Amniotic stem cell (primary cell): ENCODE measurements at regions not wholly inside any gene's neighbourhood (a gene's known extent, or its start where the extent isn't known, plus 50 kb on each side); places are given as distances from the start of the nearest gene placed in this dataset.
"Not testable (repeated sequence)": the region's sequence is repeated elsewhere in the genome, so short reads cannot be mapped to it uniquely, and the experiment has no call there.

Source experiments
- DNase-seq: peaks from one replicate; lab custom pipeline; 2025; lab: John Stamatoyannopoulos, UW

DNA sequence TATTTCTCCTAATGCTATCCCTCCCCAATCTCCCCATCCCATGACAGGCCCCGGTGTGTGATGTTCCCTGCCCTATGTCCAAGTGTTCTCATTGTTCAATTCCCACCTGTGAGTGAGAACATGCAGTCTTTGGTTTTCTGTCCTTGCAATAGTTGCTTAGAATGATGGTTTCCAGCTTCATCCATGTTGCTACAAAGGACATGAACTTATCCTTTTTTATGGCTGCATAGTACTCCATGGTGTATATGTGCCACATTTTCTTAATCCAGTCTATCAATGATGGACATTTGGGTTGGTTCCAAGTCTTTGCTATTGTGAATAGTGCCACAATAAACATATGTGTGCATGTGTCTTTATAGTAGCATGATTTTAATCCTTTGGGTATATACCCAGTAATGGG is 51.3 kb upstream of the RIOK2 start:
- DNase-seq: not testable (repeated sequence)

DNA sequence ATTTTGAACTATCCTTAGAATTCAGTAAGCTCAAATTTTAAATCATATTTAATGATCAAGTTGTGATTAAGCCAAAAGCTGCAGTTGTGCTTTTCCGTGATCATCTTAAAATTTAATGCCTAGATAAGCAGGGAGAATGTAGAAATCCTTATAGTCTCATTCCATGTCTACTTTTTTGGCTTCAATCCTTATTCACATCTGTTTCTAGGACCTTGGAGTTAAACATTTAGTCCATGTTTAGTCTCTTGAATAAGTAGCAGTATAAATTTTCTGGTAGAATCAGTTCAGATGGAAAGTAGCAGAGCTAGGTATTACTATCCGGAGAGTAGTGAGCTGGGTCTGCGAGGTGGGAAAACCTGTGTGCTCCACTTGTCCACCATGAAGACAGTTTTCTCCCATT is 59.3 kb upstream of the RIOK2 start:
- no peak for DNase-seq

DNA sequence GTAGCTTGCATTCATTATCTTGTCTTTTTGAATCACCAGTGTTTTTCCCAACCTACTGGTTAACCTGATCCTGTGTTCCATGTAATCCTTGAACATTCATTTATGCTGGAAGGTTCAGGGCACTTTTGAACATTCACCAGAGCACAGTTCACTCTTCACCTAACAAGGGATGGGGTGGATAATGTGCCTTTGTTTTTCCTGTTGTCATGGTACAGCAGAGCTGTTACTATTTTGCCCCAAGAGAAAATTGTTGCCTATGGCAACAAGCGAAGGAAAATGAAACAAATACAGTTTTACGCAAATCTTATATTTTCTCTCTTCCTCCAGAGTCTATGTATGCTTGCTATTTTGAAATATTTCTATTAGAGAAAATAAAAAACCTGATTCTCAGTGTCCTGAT is 60.3 kb upstream of the RIOK2 start:
- DNase-seq: no peak

DNA sequence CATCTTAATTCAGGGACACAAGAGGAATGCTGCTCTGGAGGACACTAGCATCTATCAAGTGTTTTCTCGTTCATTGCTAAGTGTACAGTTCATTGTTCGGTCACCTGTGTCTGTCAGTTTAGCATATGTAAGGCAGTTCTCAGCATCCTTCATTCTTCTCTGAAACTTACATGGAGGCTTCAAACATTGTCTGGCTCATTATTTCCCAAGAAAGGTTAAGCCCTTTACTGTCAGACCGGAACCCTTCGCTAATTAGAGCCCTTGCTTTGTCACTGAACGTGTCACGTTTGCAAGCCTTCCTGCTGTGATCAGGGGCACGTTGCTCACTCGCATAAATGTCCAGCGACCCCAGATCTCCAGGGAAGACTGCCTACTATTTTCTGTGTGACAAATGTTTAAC is 62.3 kb upstream of the RIOK2 start:
- no peak for DNase-seq

DNA sequence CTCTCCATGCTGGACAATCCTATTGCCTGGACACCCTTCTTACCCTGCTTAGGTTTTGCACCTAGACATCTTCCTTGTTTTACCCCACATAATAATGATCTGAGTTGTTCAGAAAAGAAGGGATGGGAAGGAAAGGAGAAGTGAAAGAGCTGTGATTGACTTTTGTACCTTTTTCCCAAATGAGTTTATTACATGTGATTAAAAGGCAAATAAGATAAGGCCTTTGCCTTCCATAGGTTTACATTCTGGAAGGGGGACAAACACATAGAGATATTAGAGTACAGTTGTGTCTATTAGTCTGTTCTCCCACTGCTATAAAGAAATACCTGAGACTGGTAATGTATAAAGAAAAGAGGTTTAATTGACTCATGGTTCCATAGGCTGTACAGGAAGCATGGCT is 67.1 kb upstream of the RIOK2 start:
- DNase-seq: no peak

DNA sequence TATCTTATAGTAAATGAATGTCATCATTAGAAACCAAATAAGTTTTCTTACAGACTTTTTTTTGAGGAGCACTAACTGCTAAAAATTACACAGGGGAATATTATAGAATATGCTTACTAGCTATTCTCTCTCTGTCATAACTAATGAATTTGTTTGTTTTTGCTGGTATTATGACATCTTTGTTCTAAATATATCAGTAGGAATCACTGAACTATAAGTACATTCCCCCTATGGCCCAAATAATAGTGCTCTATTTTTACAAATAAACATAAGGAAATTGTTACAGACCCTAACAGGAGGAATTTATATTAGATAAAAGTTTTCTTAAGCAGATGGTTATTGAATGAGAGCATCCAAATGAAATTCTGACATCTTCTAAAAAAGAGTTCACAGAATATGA is 83.0 kb upstream of the RIOK2 start:
- DNase-seq: no peak

DNA sequence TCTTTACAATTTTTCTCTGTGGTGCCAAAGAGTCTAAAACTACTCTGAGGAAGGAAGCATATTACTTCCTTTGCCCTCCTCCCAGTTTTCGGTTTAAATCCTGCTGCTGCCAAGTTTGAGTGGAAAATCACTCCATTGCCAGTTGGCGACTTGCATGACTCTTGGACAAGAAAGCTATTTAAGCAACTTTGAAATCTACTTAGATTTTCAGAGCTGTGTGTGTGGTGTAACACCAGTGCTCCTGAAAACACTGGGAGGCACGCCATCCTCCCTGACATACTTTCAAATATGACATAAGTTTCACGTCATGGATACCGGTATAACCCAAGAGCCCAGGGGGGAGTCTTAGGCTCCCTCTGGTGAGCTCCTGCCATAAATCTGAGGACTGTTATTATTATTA is 83.5 kb upstream of the RIOK2 start:
- no peak for DNase-seq

DNA sequence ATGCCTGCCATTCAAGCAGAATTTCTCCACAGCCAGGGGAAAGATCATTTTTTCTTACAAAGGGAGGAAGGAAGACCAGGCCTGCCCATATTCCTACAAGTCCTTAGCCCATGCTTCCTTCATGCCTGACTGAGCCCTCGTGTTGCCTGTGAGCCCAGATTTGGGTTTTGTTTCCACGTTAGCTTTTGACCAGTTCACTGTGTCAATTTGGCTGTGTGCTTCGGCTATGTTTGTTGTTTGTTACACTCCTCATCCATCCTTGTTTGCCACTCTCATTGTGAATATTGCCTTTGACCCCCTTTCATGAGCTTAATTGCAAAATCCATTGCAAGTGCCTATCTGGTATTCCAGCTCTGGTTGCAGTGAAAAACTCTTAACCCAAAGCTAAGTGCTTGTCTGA is 84.7 kb upstream of the RIOK2 start:
- no peak for DNase-seq

DNA sequence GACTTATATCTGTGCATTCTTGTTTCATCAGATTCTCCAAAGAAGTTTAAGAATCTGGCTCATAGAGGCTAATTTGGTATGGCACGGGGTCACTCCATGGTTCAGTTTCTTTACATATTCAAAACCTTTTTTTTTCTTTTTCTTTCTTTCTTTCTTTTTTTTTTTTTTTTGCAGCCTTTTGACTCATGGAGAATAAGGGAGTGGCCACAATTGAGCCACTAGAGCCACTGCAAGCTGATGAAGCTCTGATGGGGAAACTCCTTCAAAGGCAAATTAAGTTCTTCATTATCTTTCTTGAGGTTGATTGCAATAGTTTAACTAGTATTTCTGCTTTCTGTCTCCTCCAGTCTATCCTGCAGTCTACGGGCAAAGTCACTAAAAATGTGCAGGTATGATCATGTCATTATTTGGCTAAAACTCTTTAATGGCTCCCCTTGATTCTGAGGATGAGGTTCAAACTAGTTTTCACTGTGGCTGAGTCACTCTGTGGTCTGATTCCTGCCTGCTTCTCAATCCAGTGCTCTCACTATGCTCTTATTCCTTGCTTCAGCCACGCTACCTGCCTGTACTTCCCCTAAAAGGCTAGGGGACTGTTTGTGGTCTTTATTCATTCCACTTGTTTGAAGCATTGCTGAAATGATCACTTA is 93.5 kb upstream of the RIOK2 start:
- DNase-seq: no peak

DNA sequence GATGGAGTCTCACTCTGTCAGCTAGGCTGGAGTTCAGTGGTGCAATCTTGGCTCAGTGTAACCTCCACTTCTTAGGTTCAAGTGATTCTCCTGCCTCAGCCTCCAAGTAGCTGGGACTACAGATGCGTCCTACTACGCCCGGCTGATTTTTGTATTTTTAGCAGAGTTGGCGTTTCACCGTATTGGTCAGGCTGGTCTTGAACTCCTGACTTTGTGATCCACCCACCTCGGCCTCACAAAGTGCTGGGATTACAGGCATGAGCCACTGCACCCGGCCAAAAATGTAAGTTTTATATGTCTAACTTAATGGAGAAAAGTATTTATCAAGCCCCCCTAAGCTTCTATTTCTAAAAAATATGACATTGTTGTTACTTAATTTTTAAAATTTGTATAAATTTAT is 98.2 kb upstream of the RIOK2 start:
- DNase-seq: no peak

DNA sequence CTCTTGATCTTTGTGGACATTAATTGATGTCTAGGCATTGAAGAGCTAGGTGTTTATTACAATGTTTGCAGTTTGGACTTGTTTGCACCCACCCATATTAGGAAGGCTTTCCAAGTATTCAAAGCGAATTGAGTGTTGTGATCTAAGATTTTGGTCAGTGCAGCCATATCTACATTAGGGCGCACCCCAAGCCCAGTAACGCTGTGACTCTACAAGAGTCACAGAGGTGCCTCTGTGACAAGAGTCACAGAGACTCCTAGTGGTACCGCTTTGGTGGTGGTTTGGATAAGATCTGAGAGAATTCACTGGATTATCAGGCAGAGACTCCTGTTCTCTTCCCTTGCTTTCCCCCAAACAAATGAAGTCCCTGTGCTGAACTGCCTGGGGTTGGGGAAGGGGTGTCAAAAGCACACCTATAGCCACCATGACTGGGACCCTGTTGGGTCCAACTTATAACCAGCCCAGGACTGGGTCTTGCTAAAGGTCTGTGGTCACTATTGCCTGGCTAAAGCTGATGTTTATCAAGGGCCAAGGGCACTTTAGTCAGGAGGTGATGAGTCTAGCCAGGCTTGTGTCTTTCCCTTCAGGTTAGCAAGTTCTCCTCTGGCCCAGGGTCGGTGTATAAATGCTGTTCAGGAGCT is 114.1 kb upstream of the RIOK2 start:
- no peak for DNase-seq

DNA sequence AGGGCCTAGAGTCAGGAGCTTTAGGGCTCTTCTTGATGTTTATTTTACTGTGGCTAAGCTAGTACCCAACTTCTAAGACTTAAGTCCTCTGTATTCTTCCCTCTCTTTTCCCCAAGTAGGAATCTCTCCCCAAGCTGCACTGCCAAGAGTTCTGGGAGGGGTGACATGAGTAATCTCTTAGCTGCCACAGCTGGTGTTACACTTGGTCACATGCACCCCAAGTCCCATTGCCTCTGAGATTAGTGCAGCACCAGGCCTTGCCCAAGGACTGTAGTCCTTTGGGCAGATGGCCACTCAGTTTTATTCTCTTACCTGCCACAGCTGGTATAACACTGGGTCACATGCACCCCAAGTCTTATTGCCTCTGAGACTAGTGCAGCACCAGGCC is 114.7 kb upstream of the RIOK2 start:
- no peak for DNase-seq

DNA sequence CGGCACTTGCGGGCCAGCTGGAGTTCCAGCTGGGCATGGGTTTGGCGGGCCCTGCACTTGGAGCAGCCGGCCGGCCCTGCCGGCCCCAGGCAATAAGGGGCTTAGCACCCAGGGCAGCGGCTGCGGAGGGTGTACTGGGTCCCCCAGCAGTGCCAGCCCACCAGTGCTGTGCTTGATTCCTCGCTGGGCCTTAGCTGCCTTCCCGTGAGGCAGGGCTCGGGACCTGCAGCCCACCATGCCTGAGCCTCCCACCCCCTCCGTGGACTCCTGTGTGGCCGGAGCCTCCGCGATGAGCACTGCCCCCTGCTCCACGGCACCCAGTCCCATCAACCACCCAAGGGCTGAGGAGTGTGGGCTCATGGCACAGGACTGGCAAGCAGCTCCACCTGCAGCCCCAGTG is 118.1 kb upstream of the RIOK2 start:
- DNase-seq: not testable (repeated sequence)

DNA sequence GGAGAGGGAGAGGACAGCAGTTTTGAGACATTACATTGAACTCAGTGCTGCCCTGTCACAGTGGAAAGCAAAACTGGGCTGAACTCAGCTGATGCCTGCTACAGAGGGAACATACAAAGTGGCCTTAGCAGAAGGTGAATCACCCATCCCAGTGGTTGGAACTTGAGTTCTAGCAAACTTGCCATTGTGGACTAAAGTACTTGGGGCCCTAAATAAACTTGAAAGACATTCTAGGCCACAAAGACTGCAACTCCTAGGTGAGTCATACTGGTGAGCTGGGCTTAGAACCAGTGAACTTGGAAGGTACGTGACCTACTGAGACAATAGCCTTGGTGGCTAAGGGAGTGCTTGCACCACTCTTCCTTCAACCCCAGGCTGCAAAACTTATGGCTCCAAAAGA is 155.7 kb upstream of the RIOK2 start:
- no peak for DNase-seq

DNA sequence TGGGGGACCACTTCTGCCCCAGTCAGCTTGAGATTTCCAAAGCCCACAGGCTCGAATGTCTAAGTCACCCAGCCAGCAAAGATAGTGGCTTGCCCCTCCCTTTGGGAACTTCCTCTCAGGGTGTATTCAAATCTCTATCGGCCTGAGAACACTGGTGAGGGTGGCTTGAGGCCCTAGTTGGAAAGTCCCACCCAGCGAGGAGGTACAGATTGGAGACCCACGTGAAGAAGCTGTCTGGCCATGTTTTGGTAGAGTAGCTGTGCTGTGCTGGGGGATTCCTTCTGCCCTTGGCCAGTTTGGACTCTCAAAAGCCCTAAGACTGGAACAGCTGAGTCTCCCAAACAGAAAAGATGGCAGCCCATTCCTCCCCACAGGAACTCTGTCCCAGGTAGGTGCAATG is 172.7 kb upstream of the RIOK2 start:
- DNase-seq: no peak

DNA sequence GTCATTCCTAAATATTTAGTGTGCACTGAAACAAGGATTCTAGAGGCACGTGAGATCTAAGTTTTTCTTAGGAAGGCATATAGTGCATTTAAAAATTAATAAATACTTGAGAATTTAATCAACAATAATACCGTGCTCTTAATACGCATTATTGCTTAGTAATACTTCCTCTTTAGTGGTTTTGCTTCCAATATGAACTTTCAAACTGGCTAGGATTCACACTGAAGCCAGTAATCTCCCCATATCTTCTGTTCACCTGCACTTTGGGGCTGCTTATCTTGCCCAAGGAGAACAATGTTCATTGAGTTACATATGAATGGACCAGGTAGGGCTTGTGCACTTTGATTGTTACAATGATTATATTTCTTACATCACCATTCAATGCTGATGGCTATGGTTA is 180.5 kb upstream of the RIOK2 start:
- no peak for DNase-seq

DNA sequence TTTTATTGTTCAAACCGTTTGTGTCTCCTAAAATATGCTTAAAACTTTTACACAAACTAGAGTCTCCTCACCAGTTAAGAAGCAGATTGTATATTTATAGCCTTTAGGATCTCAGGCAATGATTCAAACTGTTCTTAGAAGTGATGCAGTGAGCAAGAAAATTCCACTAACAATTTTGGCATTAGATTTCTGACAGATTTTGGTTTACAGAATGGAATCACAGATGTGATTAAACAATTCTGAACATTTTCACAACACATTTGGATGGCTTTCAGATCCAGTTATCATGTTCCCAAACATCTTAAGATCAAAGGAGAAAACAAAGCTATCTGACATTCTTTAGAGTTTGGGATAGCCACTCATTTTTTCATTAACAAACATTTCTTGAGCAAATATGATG is 181.7 kb upstream of the RIOK2 start:
- DNase-seq: no peak

DNA sequence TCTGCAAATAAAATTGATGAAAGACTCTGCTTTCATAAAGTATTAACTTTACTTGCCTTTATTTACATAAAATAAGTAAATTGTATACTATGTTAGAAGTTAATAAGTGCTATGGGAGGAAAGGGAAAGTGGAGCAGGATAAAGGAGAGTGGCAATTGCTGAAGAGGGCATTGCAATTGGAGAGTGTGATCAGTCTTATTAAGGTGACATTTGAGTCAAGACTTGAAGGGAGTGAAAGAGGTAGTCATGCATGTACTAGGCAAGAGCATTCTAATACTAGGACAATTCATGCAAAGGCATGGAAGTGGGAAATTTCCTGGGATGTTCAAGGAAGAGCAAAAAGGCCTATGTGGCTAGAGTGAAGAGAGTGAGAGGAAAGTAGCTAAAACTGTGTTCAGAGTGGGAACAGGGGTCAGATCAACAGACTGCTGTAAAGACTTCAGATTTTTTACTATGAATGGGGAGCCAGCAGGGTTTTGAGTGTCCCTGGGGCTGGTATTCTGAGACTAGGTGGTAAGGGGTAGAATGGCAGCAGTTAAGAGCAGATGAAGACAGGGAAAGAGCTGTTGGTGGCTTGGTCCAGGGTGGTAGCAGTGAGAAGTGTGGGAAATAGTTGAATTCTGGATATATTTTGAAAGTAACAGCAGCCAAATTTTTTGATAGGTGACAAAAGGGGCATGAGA is 182.3 kb upstream of the RIOK2 start:
- no peak for DNase-seq

DNA sequence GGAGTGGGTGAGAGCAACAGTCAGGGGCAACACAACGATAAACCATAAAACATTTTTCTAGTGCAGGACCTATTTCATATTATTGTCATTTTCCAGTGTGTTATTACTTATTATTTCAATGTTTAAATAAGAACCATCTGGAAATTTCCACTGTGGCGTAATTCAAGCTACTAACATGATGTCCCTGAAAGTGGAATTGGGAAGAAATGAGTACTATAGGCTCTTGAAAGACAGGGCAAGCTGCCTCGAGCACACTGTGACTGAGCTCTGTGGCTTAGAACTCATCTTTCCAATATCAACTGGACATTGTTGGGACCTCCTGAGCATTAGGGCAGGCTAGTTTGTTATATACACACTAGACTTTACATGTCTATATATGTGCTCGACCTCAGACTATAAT is 182.9 kb upstream of the RIOK2 start:
- no peak for DNase-seq

DNA sequence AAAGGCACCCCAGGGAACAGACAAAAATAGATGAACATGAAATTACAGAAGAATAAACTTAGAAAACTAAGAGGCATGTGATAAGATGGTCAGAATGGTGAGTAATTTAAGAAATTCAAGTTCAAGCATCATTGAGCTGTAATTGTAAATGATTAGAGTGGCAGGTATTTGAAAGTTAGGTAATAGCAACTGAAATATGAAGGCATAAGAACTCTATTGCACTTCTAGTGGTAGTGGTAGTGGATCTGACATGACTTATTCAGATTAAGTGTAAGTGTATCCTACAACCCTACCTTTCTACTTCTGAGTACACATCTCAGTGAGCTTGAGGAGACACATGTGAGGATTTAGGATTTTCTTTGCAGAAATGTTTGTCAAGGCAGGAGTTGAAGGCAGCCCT is 192.9 kb upstream of the RIOK2 start:
- DNase-seq: no peak

DNA sequence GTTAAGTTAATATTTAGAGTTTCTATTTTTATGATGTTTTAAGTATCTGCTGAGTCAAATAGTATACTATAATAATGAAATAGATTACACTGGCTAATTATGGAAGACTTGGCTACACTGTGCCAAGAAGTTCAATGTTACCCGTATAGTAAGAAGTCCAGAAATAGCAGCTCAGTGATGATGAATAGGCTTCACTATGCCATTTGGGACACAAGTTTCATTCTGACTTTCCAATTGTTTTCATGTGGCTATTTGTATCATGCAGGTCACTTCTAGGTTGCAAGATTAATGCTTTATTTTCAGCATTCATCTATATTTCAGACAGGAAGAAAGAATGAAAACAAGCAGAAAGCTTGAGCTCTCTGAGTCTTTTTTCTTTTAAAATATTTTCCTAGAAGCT is 194.5 kb upstream of the RIOK2 start:
- DNase-seq: no peak

DNA sequence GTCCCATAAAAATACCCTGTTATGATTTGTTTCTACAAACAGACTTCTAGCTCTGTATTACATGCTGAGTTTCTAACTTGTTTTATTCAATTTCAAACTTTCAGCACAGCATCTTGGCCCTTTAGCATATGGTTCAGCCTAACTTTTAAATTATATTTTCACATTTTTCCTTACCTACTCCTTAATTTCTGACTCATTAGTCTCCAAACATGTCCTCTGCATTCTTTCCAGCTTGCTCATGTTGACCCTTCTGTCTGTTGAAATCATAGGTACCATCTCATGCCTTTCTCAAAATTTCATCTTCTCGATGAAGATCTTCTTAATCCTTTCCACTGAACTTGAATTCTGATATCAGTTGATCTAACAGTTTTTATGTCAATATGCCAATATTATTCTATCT is 200.9 kb upstream of the RIOK2 start:
- DNase-seq: no peak

DNA sequence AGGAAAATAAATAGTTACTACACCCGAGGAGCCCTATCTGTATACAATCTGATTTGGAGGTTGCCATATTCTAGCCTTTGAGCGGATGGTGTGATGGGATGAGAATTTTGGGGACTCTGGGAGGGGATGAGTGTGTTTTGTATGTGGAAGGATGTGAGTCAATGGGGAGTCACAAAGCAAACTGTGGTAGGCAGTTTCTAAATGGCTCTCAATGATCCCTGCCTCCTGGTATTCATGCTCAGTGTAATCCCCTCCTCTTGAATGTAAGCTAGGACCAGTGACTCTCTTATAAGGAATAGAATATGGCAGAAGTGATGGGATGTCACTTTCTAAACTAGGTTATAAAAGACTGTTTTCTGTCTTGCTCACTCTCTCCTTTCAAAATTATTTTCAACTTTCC is 205.7 kb upstream of the RIOK2 start:
- no peak for DNase-seq

DNA sequence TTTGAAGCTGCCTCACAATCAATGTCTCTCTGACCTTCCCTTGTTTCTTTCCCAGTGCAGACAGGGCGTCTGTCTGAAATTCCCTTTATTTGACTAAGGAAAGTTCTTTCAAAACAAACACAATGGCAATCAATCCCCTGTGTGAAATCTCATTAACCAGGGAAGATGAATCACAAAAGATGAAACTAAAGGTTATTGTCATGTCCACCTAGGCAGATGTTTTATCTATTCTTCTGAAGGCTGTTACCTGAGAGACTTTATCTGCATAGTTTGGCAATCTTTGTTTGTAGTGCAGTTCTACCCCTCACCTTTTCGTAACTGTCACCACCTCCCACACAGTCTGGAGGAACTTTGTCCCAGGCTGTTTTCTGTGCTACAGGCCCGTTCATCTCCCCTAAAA is 217.5 kb upstream of the RIOK2 start:
- no peak for DNase-seq
